DOHH2 (cell line): ENCODE measurements at regions not wholly inside any gene's neighbourhood (a gene's known extent, or its start where the extent isn't known, plus 50 kb on each side); places are given as distances from the start of the nearest gene placed in this dataset.

ENCODE experiments used
- H3F3A ChIP-seq: fragments of 200-600 bp; sonication (generic), shearing (Covaris generic); 2 replicates; pipeline ENCODE4 v1.6.0; 2016; ENCODE audit warnings: antibody characterized with exemption, mild to moderate bottlenecking; ENCODE audit not compliant: control insufficient read depth, insufficient read depth
- H3K27ac ChIP-seq: fragments of 200-600 bp; sonication (generic); 2 replicates; pipeline ENCODE4 v1.5.1; 2014; ENCODE audit warnings: low read depth, mild to moderate bottlenecking, low read length, moderate library complexity
- H3K27me3 ChIP-seq: fragments of 200-600 bp; sonication (generic); 2 replicates; pipeline ENCODE4 v1.6.1; 2014; ENCODE audit warnings: mild to moderate bottlenecking, low read length, mixed read lengths; ENCODE audit not compliant: control insufficient read depth
- H3K36me3 ChIP-seq: fragments of 200-600 bp; sonication (generic); 2 replicates; pipeline ENCODE4 v1.6.1; 2014; ENCODE audit warnings: mild to moderate bottlenecking, low read length, moderate library complexity, mixed read lengths; ENCODE audit not compliant: control insufficient read depth
- H3K4me1 ChIP-seq: fragments of 200-600 bp; sonication (generic); 2 replicates; pipeline ENCODE4 v1.6.1; 2014; ENCODE audit warnings: mild to moderate bottlenecking, low read length, mixed read lengths; ENCODE audit not compliant: control insufficient read depth
- H3K4me2 ChIP-seq: fragments of 200-600 bp; sonication (generic); 2 replicates; pipeline ENCODE4 v1.6.0; 2014; ENCODE audit warnings: mild to moderate bottlenecking, low read length, moderate library complexity
- H3K4me3 ChIP-seq: fragments of 200-600 bp; sonication (generic); 2 replicates; pipeline ENCODE4 v1.5.1; 2014; ENCODE audit warnings: mild to moderate bottlenecking, low read length, mixed read lengths
- H3K79me2 ChIP-seq: fragments of 200-600 bp; sonication (generic); 2 replicates; pipeline ENCODE4 v1.6.1; 2014; ENCODE audit warnings: mild to moderate bottlenecking, low read length, mixed read lengths; ENCODE audit not compliant: control insufficient read depth
- H3K9me2 ChIP-seq: fragments of 200-600 bp; sonication (generic); replicated peaks from 2 replicates; pipeline ENCODE4 v1.6.1; 2014; ENCODE audit warnings: mild to moderate bottlenecking, low read length, mixed read lengths; ENCODE audit not compliant: control insufficient read depth
- H3K9me3 ChIP-seq: fragments of 200-600 bp; sonication (generic); 2 replicates; pipeline ENCODE4 v1.6.1; 2014; ENCODE audit warnings: antibody characterized with exemption, low read length, mixed read lengths; ENCODE audit not compliant: control insufficient read depth, insufficient read depth
- H4K20me1 ChIP-seq: fragments of 200-600 bp; sonication (generic); 2 replicates; pipeline ENCODE4 v1.6.0; 2014; ENCODE audit warnings: low read depth, mild to moderate bottlenecking, antibody characterized with exemption, low read length, moderate library complexity; ENCODE audit not compliant: control insufficient read depth, insufficient read depth
- CTCF ChIP-seq: fragments of 200-600 bp; sonication (generic); IDR thresholded peaks from one replicate; pipeline ENCODE4 v1.5.1; 2014; ENCODE audit warnings: antibody characterized with exemption, mild to moderate bottlenecking, low read depth, low read length; ENCODE audit not compliant: poor library complexity, severe bottlenecking
- EZH2phosphoT487 ChIP-seq: fragments of 200-600 bp; sonication (generic); IDR thresholded peaks from 2 replicates; pipeline ENCODE4 v1.6.1; 2017; ENCODE audit warnings: borderline replicate concordance, mild to moderate bottlenecking, antibody characterized with exemption, low read length, moderate library complexity, mixed read lengths

- Histone ChIP-seq H3K79me2 (no peaks in the 10 kb centered on the region), H3K4me1 (no peaks in the 10 kb centered on the region), H3K4me2 (no peak overlapping the region), H3K9me3 (no peaks in the 10 kb centered on the region), H3F3A (no peaks in the 10 kb centered on the region), H3K9me2 (no peaks in the 10 kb centered on the region), H3K27me3 (no peaks in the 10 kb centered on the region), H3K4me3 (no peak overlapping the region), H3K36me3 (no peaks in the 10 kb centered on the region), H3K27ac (no peak overlapping the region), H4K20me1 (no peaks in the 10 kb centered on the region)
- TF ChIP-seq EZH2phosphoT487 (no peak), CTCF (no peak)
Measured at GRCh38 chr5:161078793-161079192, 226.8 kb upstream of the ATP10B start.

DNA sequence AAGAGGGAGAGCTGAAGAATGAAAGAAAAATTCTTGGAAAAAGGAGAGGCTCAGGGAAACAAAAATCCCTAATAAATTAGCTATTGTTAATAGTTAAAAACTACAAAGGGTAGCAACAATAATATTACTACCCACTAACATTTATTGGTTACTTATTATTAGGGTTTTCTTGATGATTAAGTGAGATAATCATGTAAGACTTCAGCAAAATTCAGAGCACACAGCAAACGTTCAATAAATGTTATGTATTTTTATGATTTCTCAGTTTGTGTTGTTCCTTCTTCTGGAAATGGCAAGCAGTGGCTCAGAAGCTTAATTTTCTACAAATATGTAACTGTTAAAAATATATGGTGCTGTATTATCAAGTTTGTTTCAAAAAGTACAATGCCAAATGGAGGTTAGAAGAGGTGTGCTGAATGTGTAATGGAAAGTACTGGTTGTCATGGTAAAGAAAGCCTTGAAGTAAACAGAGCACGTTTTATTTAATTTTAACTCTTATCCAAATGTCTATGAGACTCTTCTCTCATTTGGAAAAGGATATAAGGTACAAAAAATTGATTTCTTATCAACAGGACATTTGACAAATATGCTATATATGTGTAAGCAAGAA is 226.0 kb upstream of the ATP10B start:
- Histone ChIP-seq H3K4me2 (no peak overlapping the region), H3K27ac (no peak overlapping the region), H3K4me3 (no peak overlapping the region), H3K9me3 (no peaks in the 10 kb centered on the region), H3K36me3 (no peaks in the 10 kb centered on the region), H3K27me3 (no peaks in the 10 kb centered on the region), H4K20me1 (no peaks in the 10 kb centered on the region), H3K79me2 (no peaks in the 10 kb centered on the region), H3K4me1 (no peaks in the 10 kb centered on the region), H3K9me2 (no peaks in the 10 kb centered on the region), H3F3A (no peaks in the 10 kb centered on the region)
- TF ChIP-seq CTCF (no peak), EZH2phosphoT487 (no peak)

GRCh38 chr5:161077496-161077895 is 225.5 kb upstream of the ATP10B start:
- Histone ChIP-seq H4K20me1 (no peaks in the 10 kb centered on the region), H3K9me3 (no peaks in the 10 kb centered on the region), H3K27ac (no peak overlapping the region), H3K36me3 (no peaks in the 10 kb centered on the region), H3K4me2 (no peak overlapping the region), H3K79me2 (no peaks in the 10 kb centered on the region), H3K9me2 (no peaks in the 10 kb centered on the region), H3F3A (no peaks in the 10 kb centered on the region), H3K4me3 (no peak overlapping the region), H3K27me3 (no peaks in the 10 kb centered on the region), H3K4me1 (no peaks in the 10 kb centered on the region)
- no peak for TF ChIP-seq EZH2phosphoT487
- TF ChIP-seq CTCF = no peak

DNA sequence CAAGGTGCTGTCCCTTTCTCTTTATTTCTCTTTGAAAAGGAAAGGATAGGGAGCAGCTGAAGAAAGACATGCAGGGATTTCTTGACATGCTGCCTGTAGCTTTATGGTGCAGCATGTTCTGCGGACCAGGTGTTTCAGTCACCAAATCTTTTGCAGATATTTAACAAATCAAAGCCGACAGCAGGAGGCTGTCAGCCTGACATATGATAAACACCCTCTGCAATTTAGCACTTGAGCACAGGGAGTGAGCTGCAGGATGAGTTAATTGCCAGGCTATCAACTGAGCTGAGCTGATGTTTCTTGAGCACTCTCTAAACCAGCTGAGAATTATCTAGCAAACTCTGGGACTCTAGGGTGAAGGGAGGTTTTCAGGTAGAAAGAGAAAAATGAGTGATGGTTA is 212.8 kb upstream of the ATP10B start:
- no peaks in the 10 kb centered on the region for H3K27me3 ChIP-seq
- H3K27ac ChIP-seq = no peak overlapping the region
- H4K20me1 ChIP-seq = no peaks in the 10 kb centered on the region
- no peaks in the 10 kb centered on the region for H3K4me1 ChIP-seq
- no peak overlapping the region for H3K4me2 ChIP-seq
- H3F3A ChIP-seq = no peaks in the 10 kb centered on the region
- H3K36me3 ChIP-seq = no peaks in the 10 kb centered on the region
- no peaks in the 10 kb centered on the region for H3K9me3 ChIP-seq
- H3K4me3 ChIP-seq = no peak overlapping the region
- H3K79me2 ChIP-seq = no peaks in the 10 kb centered on the region
- TF ChIP-seq CTCF (no peak), EZH2phosphoT487 (no peak)
- no peaks in the 10 kb centered on the region for H3K9me2 ChIP-seq
